GM19328 (cell line): ENCODE measurements at regions not wholly inside any gene's neighbourhood (a gene's known extent, or its start where the extent isn't known, plus 50 kb on each side); places are given as distances from the start of the nearest gene placed in this dataset.
"Not testable (repeated sequence)": the region's sequence is repeated elsewhere in the genome, so short reads cannot be mapped to it uniquely, and the experiment has no call there.

ENCODE experiments used
- ATAC-seq: cut with Tn5 transposase; IDR thresholded peaks from one replicate; pipeline ENCODE4 v1.9.1; 2021; ENCODE audit warnings: mild to moderate bottlenecking, moderate library complexity; ENCODE audit not compliant: unreplicated experiment

- ATAC-seq, result no peak
These were observed 264.7 kb upstream of the ZRANB2 start for GRCh38 chr1:71345491-71345890.

DNA sequence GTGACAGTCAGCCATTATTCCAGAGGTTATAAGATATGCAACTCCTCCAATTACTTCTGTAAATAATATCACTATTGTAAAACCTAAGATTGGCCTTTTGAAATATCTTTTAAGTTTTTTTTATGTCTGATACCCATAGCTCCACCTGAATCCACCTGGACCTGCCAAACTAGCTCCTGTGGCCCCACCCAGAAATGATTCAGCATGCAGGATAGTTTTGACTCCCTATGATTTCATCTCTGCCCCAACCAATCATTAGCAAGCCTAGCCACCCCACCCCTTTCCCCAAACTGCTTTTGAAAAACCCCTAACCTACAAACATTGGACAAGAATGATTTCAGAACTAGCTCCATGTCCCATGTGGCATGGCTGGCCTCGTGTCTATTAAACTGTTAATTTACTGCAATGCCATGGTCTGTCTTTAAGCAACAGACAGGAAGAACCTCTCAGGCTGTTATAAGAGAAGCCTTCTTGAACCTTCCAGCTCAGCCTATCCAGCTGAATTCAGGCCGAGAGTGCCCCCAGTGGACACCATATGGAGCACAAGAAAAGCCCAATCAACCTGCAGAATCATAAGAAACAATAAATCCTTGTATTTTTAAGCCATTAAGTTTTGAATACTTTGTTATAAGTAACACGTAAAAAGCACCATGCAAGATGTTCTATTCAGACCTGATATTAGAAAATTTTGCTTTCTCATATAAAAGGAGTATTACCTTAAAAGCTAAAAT, 263.0 kb upstream of the ZRANB2 start:
- no peak for ATAC-seq

- no peak for ATAC-seq
These were observed 258.4 kb upstream of the ZRANB2 start for GRCh38 chr1:71339238-71339637.

DNA sequence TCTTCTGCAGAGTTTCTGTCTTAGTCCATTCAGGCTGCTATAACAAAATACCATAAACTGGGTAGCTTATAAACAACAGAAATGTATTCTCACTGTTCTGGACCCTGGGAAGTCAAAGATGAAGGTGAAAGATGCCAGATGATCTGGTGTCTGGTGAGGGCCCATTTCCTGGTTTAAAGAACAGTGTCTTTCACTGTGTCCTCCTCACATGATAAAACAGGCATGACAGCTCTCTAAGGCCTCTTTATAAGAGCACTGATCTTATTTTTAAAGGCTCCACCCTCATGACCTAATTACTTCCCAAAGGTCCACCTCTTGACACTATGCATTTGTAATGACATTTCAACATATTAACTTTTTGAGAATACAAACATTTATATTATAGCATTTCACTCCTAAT, 250.2 kb upstream of the ZRANB2 start:
- ATAC-seq, result no peak

DNA sequence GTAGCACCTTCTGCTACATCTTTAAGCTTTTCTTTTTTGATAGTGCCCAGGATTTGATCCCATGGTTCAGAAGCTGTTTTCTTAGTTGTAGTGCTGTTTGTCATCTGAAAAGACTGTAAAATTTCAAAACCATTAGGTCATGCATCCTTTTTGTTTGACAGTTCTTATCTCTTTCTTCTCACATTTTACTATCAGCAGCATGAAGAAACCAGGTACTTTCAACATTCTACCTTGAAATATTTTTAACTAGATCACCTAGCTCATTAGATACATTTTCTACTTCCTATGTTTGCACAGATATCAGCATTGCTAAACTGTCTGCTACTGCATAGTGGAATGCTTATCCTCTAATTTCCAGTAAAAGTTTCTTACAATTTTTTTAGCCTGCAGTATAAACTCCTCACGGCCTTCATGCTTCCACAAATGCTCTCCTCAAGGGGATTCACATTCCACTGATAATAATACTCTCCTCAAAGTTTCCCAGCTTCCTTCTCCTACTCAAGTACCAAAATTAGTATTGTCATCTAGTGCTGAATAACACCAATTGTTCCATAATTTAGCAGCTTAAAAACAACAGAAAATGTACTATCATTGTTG, 243.9 kb upstream of the ZRANB2 start:
- no peak for ATAC-seq

- ATAC-seq, result no peak
These were observed 231.7 kb upstream of the ZRANB2 start for GRCh38 chr1:71312545-71312944.

- ATAC-seq, result no peak
These were observed 230.5 kb upstream of the ZRANB2 start for GRCh38 chr1:71311376-71311775.

DNA sequence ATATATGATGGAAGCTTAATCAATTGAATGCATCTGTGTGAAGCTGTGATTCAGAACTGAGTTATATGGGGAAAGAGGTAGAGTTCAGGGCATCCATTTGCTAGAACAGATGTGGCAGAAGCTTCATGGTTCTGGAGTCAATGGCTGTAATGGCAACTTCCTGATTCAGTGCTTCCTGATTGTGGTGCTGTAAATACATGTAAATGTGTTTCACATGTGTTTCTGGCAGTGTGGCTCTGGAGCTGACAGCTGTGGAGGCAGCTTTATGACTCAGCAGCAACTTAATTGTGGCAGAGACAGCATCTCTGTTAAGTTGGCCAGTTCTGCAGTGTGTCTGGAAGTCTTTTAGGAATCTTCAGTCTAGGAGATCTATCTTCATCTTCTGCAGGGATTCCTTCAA, 226.6 kb upstream of the ZRANB2 start:
- ATAC-seq, result peak; percentile 72

DNA sequence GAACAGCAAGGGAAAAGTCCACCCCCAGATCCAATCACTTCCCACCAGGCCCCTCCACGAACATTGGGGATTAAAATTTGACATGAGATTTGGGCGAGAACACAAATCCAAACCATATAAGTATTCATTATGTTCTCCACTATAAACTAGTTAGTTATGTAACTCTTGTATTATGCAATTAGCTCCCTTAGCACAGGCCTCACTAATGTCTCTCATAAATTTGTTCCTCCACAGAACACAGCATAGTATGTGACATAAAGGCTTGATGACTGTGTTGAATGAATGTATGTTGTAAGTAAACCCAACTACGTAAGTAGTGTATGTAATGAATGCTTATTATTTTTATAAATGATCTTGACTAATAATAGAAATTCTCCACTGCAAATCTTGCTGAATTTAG, 223.3 kb upstream of the ZRANB2 start:
- no peak for ATAC-seq

- no peak for ATAC-seq
These were observed 222.8 kb upstream of the ZRANB2 start for GRCh38 chr1:71303617-71304041.

- no peak for ATAC-seq
These were observed 217.8 kb upstream of the ZRANB2 start for GRCh38 chr1:71298633-71299032.

DNA sequence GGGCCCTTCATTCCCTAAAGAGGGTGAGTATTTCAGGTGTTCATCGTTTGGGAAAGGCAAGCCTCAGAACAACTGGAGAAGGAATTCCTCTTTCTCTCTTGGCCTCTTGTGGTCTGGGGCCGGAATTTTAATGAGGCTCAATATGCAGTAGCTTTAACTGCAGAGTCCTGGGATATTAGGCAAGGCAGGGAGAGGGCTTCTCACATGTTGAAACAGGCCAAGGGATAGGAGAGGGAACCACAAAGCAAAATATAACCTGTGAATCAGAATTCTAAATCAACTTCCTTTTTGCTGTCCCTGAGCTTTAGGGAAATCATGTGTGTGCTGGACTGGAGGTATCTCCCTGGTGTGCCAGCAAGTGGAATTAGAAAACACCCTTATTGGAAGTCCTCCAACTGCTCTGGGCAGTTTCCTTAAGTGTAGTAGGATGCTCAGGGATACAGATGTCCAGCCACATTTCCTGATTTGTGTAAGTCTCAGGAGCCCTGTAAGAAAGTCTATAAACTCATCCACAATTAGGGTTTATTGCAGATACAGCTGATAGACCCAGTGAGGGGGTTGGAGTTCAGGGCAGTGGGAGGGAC, 215.8 kb upstream of the ZRANB2 start:
- ATAC-seq, result no peak

- no peak for ATAC-seq
These were observed 214.5 kb upstream of the ZRANB2 start for GRCh38 chr1:71295350-71295749.

GRCh38 chr1:71294178-71294577, 213.3 kb upstream of the ZRANB2 start:
- ATAC-seq, result no peak

GRCh38 chr1:71292203-71292602, 211.4 kb upstream of the ZRANB2 start:
- ATAC-seq, result no peak

DNA sequence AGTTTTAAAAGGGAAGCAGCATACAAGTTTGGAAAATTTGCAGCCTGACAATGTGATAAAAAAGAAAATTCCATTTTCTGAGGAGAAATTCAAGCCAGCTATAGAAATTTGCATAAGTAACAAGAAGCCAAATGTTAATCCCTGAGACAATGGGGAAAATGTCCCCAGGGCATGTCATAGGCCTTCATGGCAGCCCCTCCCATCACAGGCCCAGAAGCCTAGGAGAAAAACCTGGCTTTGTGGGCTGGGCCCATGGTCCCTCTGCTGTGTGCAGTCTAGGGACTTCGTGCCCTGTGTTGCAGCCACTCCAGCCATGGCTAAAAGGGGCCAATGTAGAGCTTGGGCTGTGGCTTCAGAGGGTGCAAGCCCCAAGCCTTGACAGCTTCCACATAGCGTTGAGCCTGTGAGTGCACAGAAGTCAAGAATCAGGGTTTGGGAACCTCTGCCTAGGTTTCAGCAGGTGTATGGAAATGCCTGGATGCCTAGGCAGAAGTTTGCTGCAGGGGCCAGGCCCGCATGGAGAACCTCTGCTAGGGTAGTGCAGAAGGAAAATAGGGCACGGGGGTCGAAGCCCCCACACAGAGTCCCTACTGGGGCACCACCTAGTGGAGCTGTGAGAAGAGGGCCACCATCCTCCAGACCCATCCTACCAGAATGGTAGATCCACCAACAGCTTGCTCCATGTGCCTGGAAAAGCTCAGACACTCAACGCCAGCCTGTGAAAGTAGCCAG, 209.8 kb upstream of the ZRANB2 start:
- ATAC-seq, result not testable (repeated sequence)

DNA sequence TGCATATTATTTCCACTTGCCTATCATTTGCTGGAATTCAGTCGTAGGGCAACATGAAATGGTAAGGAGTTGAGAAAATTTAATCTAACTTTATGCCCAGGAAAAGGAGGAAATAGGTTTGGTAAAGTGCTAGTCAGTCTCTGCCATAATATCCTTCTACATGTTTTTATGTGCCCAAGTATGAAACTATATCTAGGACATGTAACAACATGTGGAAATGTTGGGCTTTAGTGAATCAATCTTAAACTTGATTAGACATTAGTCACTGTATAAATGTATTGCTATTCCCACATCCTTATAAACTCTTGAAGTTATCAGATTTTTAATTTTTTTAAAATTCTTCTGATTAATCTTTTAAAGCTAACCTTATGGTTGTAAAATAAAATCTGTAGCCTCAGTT, 204.7 kb upstream of the ZRANB2 start:
- no peak for ATAC-seq

GRCh38 chr1:71276466-71276865, 195.6 kb upstream of the ZRANB2 start:
- no peak for ATAC-seq

GRCh38 chr1:71273334-71273733, 192.5 kb upstream of the ZRANB2 start:
- ATAC-seq, result no peak

DNA sequence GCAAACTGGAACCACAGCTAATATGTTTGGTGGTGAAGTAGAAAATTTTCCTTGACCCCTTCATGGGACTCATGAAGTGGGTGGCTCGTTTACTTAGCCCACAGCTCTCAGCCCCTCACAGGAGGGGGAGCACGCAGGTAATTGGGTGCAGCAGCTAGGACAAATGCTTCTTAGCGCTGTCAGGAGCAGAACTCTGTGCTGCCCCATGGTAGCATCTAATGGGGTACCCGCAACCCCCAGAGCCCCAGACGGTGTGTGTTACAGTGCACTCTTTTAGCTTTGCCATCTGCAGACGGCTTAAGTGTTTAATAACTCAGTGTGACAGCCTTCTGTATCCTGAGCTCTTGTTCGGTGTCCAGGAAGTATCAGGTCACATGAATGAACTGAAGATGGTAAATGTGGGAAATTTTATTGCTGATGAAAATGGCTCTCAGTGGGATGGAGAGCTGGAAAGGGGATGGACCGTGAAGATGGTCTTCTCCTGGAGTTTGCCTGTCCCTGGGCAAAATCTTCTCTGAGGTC, 189.6 kb upstream of the ZRANB2 start:
- no peak for ATAC-seq

GRCh38 chr1:71269818-71270217, 189.0 kb upstream of the ZRANB2 start:
- ATAC-seq, result no peak

GRCh38 chr1:71269179-71269578, 188.3 kb upstream of the ZRANB2 start:
- no peak for ATAC-seq
